DMS153 treated with DMSO at 0.1 percent for 48 hours (cell line): ENCODE measurements at regions not wholly inside any gene's neighbourhood (a gene's known extent, or its start where the extent isn't known, plus 50 kb on each side); places are given as distances from the start of the nearest gene placed in this dataset.

Source experiments
- DNase-seq: peaks from one replicate; lab custom pipeline; 2025; ENCODE audit not compliant: unreplicated experiment; lab: John Stamatoyannopoulos, UW

- DNase-seq, result no peak
Measured at GRCh38 chr5:23253621-23254198, 253.7 kb upstream of the PRDM9 start.

- no peak for DNase-seq
Measured at GRCh38 chr5:23242891-23243290, 264.5 kb upstream of the PRDM9 start.

GRCh38 chr5:23235246-23235645 is 272.2 kb upstream of the PRDM9 start:
- DNase-seq, result no peak

- no peak for DNase-seq
Measured at GRCh38 chr5:23234197-23234596, 273.2 kb upstream of the PRDM9 start.

- no peak for DNase-seq
Measured at GRCh38 chr5:23223846-23224245, 283.6 kb upstream of the PRDM9 start.

GRCh38 chr5:23221831-23222230 is 285.6 kb upstream of the PRDM9 start:
- no peak for DNase-seq

DNA sequence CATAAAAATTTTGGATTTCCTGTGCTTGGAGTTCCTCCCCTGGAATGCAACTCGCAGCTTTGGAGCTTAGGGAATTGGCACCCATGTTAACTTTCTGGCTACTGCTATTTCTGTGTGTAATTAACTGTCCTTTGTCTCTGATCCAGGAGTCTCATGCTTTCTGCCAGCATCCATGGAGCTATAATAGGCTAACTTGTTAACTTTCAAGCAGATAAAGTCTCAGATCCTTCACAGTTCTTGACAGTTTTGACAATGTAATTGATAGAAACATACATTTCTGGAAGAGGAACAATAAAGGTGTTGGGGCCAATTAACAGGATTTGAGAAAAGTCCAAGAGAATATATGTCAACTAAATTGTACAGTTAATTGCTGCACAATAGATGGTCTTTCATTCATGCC is 290.2 kb upstream of the PRDM9 start:
- no peak for DNase-seq

GRCh38 chr5:23216345-23216744 is 291.1 kb upstream of the PRDM9 start:
- no peak for DNase-seq

GRCh38 chr5:23208959-23209431 is 298.4 kb upstream of the PRDM9 start:
- DNase-seq, result peak; percentile 94

DNA sequence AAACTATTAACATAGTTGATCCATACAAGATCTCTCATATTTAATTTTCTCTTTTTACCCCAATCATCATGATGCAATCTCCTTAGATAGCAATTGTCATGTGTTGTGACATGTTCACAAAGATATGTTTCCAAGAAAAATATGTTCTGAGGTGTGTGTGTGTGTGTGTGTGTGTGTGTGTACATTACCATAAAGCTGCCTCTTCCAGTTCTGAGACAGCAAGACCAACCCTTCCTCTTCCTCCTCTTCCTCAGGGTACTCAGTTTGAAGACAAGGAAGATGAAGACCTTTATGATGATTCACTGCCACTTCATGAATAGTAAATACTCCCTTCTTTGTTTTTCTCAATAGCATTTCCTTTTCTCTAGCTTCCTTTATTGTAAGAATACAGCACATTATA is 303.3 kb upstream of the PRDM9 start:
- no peak for DNase-seq

DNA sequence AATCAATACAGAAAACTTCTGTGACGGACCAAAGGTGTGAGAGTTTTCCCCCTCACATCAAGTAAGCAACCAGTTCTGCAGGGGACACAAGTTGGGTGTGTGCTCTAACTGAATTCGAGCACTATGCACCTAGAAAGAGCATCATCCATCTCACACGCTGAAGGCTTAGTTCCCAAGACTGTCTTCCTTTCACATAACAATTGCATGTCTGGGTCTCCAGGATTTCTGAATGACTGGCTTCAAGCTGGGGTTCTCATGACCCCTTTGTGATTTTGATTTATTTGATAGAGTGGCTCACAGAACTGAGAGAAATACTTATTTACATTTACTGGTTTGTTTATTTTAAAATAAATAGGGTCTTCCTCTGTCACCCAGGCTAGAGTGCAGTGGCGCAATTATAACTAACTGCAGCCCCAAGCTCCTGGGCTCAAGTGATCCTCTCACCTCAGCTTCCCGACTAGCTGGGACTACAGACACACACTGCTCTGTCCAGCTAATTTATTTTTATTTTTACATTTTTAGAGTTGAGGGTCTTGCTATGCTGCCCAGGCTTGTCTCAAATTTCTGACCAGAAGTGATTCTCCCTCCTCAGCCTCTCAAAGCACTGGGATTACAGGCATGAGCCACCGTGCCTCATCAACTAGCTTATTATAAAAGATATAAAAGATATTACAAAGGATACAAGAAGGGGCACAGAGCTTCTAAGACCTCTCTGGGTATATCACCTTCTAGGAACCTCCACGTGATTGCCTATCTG is 316.7 kb upstream of the CDH12 start:
- no peak for DNase-seq

GRCh38 chr5:23164971-23165370 is 311.8 kb upstream of the CDH12 start:
- DNase-seq, result no peak

- no peak for DNase-seq
Measured at GRCh38 chr5:23158179-23158578, 305.0 kb upstream of the CDH12 start.

DNA sequence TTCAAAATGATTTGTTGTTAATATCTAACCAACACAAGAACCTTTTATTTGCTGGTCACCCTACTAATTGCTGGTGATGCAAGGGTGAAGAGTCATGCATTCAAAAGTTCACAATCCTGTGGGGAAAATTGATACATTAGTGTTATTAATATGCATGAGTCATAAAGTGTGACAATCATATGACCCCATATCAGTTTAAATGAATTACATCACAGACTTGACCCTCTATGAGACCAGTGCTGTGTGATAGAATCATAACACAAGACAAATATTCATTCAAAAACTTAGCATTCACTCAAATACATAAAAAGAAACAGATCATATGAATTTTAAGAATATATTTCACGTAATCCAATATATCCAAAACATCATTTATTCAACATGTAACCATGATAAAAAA is 304.6 kb upstream of the CDH12 start:
- DNase-seq, result no peak

DNA sequence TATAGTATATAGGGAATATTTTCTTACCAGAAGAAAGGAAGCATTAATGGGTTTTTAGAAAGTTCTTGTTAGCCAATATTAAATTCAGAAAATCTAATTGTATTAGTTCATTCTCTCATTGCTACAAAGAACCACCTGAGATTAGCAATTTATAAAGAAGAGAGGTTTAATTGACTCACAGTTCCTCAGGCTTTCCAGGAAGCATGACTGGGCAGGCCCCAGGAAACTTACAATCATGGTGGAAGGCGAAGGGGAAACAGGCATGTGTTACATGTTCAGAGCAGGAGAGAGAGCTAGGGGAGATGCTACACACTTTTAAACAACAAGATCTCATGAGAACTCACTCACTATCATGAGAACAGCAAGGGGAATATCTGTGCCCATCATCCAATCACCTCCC is 304.0 kb upstream of the CDH12 start:
- no peak for DNase-seq

- no peak for DNase-seq
Measured at GRCh38 chr5:23147625-23148024, 294.5 kb upstream of the CDH12 start.

GRCh38 chr5:23146183-23146582 is 293.0 kb upstream of the CDH12 start:
- DNase-seq, result no peak

GRCh38 chr5:23139338-23140171 is 286.4 kb upstream of the CDH12 start:
- peak; percentile 58 for DNase-seq

DNA sequence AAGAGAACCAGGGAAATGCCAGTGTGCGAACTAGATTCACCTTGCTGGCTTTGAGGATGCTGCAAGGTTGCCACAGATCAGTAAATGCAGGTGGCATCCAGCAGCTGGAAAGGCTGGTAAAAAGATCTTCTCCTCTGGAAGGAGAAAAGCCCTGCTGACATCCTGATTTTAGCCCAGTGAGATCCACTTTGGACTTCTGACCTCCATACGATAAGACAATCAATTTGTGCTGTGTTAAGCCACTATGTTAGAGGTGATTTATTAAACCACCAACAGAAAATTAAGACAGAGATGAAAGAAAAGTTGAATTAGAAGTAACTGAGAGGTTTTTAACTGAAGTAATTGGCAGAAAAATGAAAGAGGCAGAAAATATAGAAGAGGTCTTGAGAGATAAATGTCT is 283.8 kb upstream of the CDH12 start:
- DNase-seq, result no peak

DNA sequence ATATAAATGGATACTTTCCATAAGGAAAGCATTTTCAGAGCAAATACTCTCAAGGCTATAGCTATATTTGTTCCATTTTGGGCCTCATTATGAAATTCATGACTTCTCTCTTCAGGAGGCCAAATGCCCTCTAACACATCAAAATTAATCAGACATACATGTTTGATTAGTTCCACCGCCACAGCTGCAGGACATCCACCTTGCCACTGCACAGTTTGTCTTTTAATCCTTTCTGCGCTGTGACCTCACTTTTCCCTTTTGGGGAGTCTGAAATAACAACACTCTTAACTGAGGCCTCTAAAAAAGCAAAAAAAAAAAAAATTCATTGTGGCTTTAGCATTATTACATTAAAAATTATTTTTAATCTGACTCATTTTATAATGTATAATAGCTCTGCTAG is 279.1 kb upstream of the CDH12 start:
- no peak for DNase-seq

- DNase-seq, result no peak
Measured at GRCh38 chr5:23112237-23112636, 259.1 kb upstream of the CDH12 start.

DNA sequence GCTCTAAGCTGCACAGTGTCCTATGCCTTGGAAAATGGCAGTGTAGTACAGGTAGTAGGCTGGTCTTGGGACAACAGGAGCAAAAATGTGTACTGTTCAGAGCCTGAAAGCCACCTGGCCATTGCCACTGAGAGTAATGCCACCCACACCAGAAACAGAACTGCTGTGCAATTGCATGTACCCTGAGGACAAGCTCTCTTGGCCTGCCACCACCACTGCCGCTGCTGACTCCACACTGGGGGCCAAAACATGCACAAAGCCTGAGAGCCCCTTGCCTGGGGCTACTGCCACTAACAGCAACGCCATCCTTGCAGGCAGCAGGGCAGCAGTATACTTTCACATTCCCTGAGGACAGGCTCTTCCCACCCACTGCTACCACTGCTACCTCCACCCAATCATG is 251.9 kb upstream of the CDH12 start:
- DNase-seq, result no peak
